HG02938 (cell line): ENCODE measurements at regions not wholly inside any gene's neighbourhood (a gene's known extent, or its start where the extent isn't known, plus 50 kb on each side); places are given as distances from the start of the nearest gene placed in this dataset.

Experiments
- ATAC-seq: cut with Tn5 transposase; IDR thresholded peaks from one replicate; pipeline ENCODE4 v1.9.1; 2021; ENCODE audit warnings: mild to moderate bottlenecking, moderate library complexity; ENCODE audit not compliant: unreplicated experiment

- ATAC-seq: no peak
These were observed 185.3 kb upstream of the BCOR start for GRCh38 chrX:40282946-40283660.

GRCh38 chrX:40282348-40282747 lies 184.6 kb upstream of the BCOR start:
- ATAC-seq: no peak

- no peak for ATAC-seq
These were observed 183.7 kb upstream of the BCOR start for GRCh38 chrX:40281336-40282005.

- ATAC-seq: no peak
These were observed 182.0 kb upstream of the BCOR start for GRCh38 chrX:40279762-40280161.

- ATAC-seq: no peak
These were observed 181.3 kb upstream of the BCOR start for GRCh38 chrX:40279091-40279430.

- no peak for ATAC-seq
These were observed 180.8 kb upstream of the BCOR start for GRCh38 chrX:40278340-40279090.

GRCh38 chrX:40277672-40278071 lies 179.9 kb upstream of the BCOR start:
- no peak for ATAC-seq

- ATAC-seq: no peak
These were observed 175.7 kb upstream of the BCOR start for GRCh38 chrX:40273356-40274050.

GRCh38 chrX:40272776-40273175 lies 175.0 kb upstream of the BCOR start:
- no peak for ATAC-seq

GRCh38 chrX:40272141-40272540 lies 174.4 kb upstream of the BCOR start:
- no peak for ATAC-seq

- no peak for ATAC-seq
These were observed 170.4 kb upstream of the BCOR start for GRCh38 chrX:40268188-40268520.

GRCh38 chrX:40267334-40268187 lies 169.8 kb upstream of the BCOR start:
- no peak for ATAC-seq

GRCh38 chrX:40266490-40267333 lies 169.0 kb upstream of the BCOR start:
- ATAC-seq: no peak

- no peak for ATAC-seq
These were observed 168.2 kb upstream of the BCOR start for GRCh38 chrX:40265936-40266335.

- ATAC-seq: no peak
These were observed 165.3 kb upstream of the BCOR start for GRCh38 chrX:40263014-40263560.

GRCh38 chrX:40262157-40263013 lies 164.6 kb upstream of the BCOR start:
- ATAC-seq: no peak

- no peak for ATAC-seq
These were observed 164.0 kb upstream of the BCOR start for GRCh38 chrX:40261833-40262156.

GRCh38 chrX:40260146-40260747 lies 162.5 kb upstream of the BCOR start:
- no peak for ATAC-seq
